Type B pancreatic cell (in vitro differentiated cells): ENCODE measurements at regions not wholly inside any gene's neighbourhood (a gene's known extent, or its start where the extent isn't known, plus 50 kb on each side); places are given as distances from the start of the nearest gene placed in this dataset.

Experiments
- DNase-seq: peaks from one replicate; pipeline ENCODE4 v3.0.0; 2021; ENCODE audit warnings: mixed read lengths; ENCODE audit not compliant: unreplicated experiment; ENCODE audit errors: extremely low spot score
- H3K27ac Mint-ChIP-seq: 2 replicates; pipeline ENCODE4 v1.8.0; 2021; ENCODE audit warnings: mild to moderate bottlenecking, mixed read lengths
- H3K27me3 Mint-ChIP-seq: 2 replicates; pipeline ENCODE4 v1.8.0; 2021; ENCODE audit warnings: mixed read lengths
- H3K36me3 Mint-ChIP-seq: 2 replicates; pipeline ENCODE4 v1.8.0; 2021; ENCODE audit warnings: mixed read lengths
- H3K4me1 Mint-ChIP-seq: one replicate; pipeline ENCODE4 v1.8.0; 2021; ENCODE audit warnings: mixed read lengths; ENCODE audit not compliant: unreplicated experiment
- H3K4me3 Mint-ChIP-seq: 2 replicates; pipeline ENCODE4 v1.8.0; 2021; ENCODE audit warnings: mild to moderate bottlenecking, mixed read lengths
- H3K9me3 Mint-ChIP-seq: 2 replicates; pipeline ENCODE4 v1.8.0; 2021; ENCODE audit warnings: mixed read lengths
- CTCF ChIP-seq: fragments of 200-600 bp; sonication (generic); conservative IDR thresholded peaks from 2 replicates; pipeline ENCODE4 v1.5.0; 2021; ENCODE audit warnings: antibody characterized with exemption, mild to moderate bottlenecking

GRCh38 chr19:13644645-13645044, 119.7 kb upstream of the MRI1 start:
- Mint-ChIP-seq H3K9me3 (no peaks in the 10 kb centered on the region), H3K4me3 (no peak overlapping the region), H3K4me1 (no peaks in the 10 kb centered on the region), H3K27ac (no peak overlapping the region), H3K27me3 (peaks cover 3% of the 10 kb centered on the region), H3K36me3 (no peaks in the 10 kb centered on the region)
- no peak for DNase-seq
- no peak for TF ChIP-seq CTCF

- H3K4me1 Mint-ChIP-seq = no peaks in the 10 kb centered on the region
- no peaks in the 10 kb centered on the region for H3K9me3 Mint-ChIP-seq
- DNase-seq = no peak
- H3K36me3 Mint-ChIP-seq = no peaks in the 10 kb centered on the region
- no peak overlapping the region for H3K27ac Mint-ChIP-seq
- H3K27me3 Mint-ChIP-seq = peaks cover 3% of the 10 kb centered on the region
- TF ChIP-seq CTCF = no peak
- H3K4me3 Mint-ChIP-seq = no peak overlapping the region
Measured at GRCh38 chr19:13640611-13641010, 123.7 kb upstream of the MRI1 start.

GRCh38 chr19:13639342-13639929, 124.9 kb upstream of the MRI1 start:
- Mint-ChIP-seq H3K4me3 (no peak overlapping the region), H3K27me3 (peaks cover 3% of the 10 kb centered on the region), H3K9me3 (no peaks in the 10 kb centered on the region), H3K4me1 (no peaks in the 10 kb centered on the region), H3K36me3 (no peaks in the 10 kb centered on the region), H3K27ac (no peak overlapping the region)
- TF ChIP-seq CTCF = no peak
- no peak for DNase-seq

GRCh38 chr19:13637664-13638063, 126.7 kb upstream of the MRI1 start:
- DNase-seq = no peak
- TF ChIP-seq CTCF = no peak
- no peaks in the 10 kb centered on the region for H3K27me3 Mint-ChIP-seq

GRCh38 chr19:13634658-13635057, 128.4 kb upstream of the CACNA1A start:
- TF ChIP-seq CTCF = no peak
- H3K27me3 Mint-ChIP-seq = no peaks in the 10 kb centered on the region
- H3K27ac Mint-ChIP-seq = no peak overlapping the region
- no peak overlapping the region for H3K4me3 Mint-ChIP-seq
- no peaks in the 10 kb centered on the region for H3K9me3 Mint-ChIP-seq
- H3K36me3 Mint-ChIP-seq = no peaks in the 10 kb centered on the region
- DNase-seq = no peak
- peaks cover 9% of the 10 kb centered on the region for H3K4me1 Mint-ChIP-seq

More at GRCh38 chr19:13637664-13638063, 126.7 kb upstream of the MRI1 start:
- Mint-ChIP-seq H3K27ac (no peak overlapping the region), H3K9me3 (no peaks in the 10 kb centered on the region), H3K4me1 (peaks cover 9% of the 10 kb centered on the region), H3K36me3 (no peaks in the 10 kb centered on the region), H3K4me3 (no peak overlapping the region)

- Mint-ChIP-seq H3K36me3 (no peaks in the 10 kb centered on the region), H3K9me3 (no peaks in the 10 kb centered on the region), H3K4me1 (peaks cover 9% of the 10 kb centered on the region), H3K4me3 (no peak overlapping the region), H3K27me3 (no peaks in the 10 kb centered on the region), H3K27ac (peak overlapping the region; percentile 81)
- no peak for TF ChIP-seq CTCF
- no peak for DNase-seq
Measured at GRCh38 chr19:13633522-13633922, 127.2 kb upstream of the CACNA1A start.
